Stimulated activated naive CD8-positive, alpha-beta T cell treated with anti-CD3 and anti-CD28 coated beads, Interleukin-15, amount 100 ng/mL, for 72 hours (primary cell): ENCODE measurements at regions not wholly inside any gene's neighbourhood (a gene's known extent, or its start where the extent isn't known, plus 50 kb on each side); places are given as distances from the start of the nearest gene placed in this dataset.
"Not testable (repeated sequence)": the region's sequence is repeated elsewhere in the genome, so short reads cannot be mapped to it uniquely, and the experiment has no call there.

ENCODE experiments used
- ATAC-seq: fragments of 150-1000 bp; cut with Tn5 transposase; 2 replicates; pipeline ENCODE4 v1.10.0; 2021; ENCODE audit warnings: mild to moderate bottlenecking, moderate library complexity
- DNase-seq, 2 donors: peaks; one replicate each; pipeline ENCODE4 v3.0.0; 2021 to 2022
- H3K27ac Mint-ChIP-seq, 2 donors: one replicate each; pipeline ENCODE4 v1.8.0; 2022; ENCODE audit warnings: mild to moderate bottlenecking in 2 of 2, mixed read lengths in 2 of 2, moderate library complexity in 2 of 2
- H3K27me3 Mint-ChIP-seq: one replicate; pipeline ENCODE4 v1.8.0; 2022; ENCODE audit warnings: mixed read lengths
- H3K4me1 Mint-ChIP-seq: one replicate; pipeline ENCODE4 v1.8.0; 2022; ENCODE audit warnings: mild to moderate bottlenecking, mixed read lengths
- H3K4me3 Mint-ChIP-seq, 2 donors: one replicate each; pipeline ENCODE4 v1.8.0; 2022; ENCODE audit warnings: mild to moderate bottlenecking in 2 of 2, mixed read lengths in 2 of 2, moderate library complexity in 1 of 2
- H3K9me3 Mint-ChIP-seq, 2 donors: one replicate each; pipeline ENCODE4 v1.8.0; 2022; ENCODE audit warnings: mixed read lengths in 2 of 2

DNA sequence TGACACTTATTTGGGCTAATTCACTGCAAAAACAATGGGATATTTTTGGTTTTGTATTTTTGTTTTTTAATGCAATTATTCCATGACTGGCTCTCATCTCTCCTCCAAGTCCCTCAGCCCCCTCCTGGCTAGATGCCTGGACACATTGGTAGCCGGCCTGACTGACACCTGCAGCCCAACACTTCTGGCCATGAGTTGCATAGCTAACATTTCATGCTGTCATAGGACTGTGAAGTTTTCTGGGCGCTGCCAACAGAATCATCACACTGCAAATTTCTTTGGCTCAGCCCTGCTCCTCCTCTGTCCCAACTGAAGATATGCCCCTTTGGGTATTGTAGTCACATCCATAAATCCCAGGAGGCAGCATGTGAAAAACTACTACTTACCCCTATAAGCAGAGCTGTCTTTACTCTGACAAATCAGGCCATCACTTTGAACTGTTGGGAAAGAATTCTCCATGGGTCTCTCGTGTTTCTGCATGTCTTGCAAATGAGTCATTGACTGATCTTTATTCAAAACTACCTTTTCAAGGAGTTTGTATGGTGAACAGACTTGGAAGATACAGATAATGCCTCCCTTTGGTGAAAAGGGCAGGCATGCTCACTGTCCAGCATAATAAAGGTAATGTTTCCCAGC lies 126.7 kb upstream of the LGR5 start:
- Mint-ChIP-seq H3K4me3 (no peak overlapping the region), H3K9me3 (no peaks in the 10 kb centered on the region), H3K4me1 (no peaks in the 10 kb centered on the region), H3K27me3 (no peaks in the 10 kb centered on the region), H3K27ac (no peak overlapping the region)
- no peak for ATAC-seq
- DNase-seq = no peak

DNA sequence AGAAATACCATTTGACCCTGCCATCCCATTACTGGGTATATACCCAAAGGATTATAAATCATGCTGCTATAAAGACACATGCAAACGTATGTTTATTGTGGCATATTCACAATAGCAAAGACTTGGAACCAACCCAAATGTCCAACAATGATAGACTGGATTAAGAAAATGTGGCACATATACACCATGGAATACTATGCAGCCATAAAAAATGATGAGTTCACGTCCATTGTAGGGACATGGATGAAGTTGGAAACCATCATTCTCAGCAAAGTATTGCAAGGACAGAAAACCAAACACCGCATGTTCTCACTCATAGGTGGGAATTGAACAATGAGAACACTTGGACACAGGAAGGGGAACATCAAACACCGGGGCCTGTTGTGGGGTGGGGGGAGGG lies 128.0 kb upstream of the LGR5 start:
- H3K27ac Mint-ChIP-seq, H3K4me3 Mint-ChIP-seq, DNase-seq, H3K4me1 Mint-ChIP-seq, ATAC-seq, H3K27me3 Mint-ChIP-seq, H3K9me3 Mint-ChIP-seq: not testable (repeated sequence)

DNA sequence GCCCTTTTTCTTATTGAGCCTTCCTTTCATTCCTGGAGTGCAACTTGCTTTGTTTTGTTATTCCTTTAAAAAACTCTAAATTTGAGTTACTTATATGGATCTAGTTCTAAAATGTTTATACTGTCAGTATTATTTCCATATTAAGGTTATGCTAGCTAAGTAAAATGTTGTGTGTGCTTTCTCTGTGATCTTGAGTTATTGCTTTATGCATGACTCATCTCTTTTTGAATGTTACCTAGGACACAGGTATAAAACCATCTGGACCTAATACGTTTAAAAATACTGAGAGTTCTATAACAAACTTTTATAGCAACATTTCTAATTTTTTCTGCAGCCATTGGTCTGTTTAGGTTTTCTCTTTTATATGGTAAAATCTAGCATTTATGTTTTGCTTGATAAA lies 132.8 kb upstream of the LGR5 start:
- Mint-ChIP-seq H3K27ac (no peak overlapping the region), H3K27me3 (no peaks in the 10 kb centered on the region), H3K9me3 (no peaks in the 10 kb centered on the region), H3K4me3 (no peak overlapping the region), H3K4me1 (no peaks in the 10 kb centered on the region)
- DNase-seq (no peak), ATAC-seq (no peak)

DNA sequence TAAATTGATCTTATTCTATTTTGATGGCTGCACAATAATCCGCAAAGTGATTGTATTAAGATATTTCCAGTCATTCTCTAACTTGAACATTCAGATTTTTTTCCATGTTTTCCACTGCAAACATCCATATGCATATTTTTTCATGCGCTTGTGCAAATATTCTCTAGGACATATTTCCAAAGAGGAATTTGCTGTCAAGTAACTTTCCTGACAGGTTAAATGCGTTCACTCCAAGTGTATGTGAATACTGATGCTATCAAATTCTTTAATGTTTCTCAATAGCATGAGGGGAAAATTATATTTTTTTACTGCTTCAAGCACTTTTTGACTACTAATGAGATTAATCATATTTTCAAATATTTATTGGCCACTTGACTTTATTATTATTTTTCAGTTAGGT lies 135.3 kb upstream of the LGR5 start:
- no peaks in the 10 kb centered on the region for H3K4me1 Mint-ChIP-seq

DNA sequence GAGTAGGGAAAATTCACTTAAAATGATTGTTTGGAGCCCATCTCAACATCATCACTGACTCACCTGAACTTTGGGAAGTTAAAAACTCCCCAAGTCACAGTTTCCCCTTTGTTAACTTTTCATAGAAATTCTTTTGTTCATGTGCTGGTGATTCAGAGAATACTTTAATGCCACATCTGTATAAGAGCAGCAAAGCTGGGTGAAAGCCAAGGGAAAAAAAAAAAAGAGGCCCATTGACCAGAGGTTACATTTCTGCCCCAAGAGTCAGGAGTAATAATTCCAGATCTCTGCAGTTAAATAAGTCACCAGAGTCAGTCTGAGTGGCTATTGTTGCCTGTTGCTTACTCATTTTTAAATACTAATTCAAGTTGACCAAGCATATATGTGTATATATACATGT lies 136.4 kb upstream of the LGR5 start:
- Mint-ChIP-seq H3K4me3 (no peak overlapping the region), H3K27me3 (peaks cover 7% of the 10 kb centered on the region), H3K9me3 (no peaks in the 10 kb centered on the region), H3K4me1 (no peaks in the 10 kb centered on the region), H3K27ac (no peak overlapping the region)
- DNase-seq = no peak
- no peak for ATAC-seq

More for the DNA sequence above, 135.3 kb upstream of the LGR5 start:
- no peak for ATAC-seq
- H3K27ac Mint-ChIP-seq = no peak overlapping the region
- no peak overlapping the region for H3K4me3 Mint-ChIP-seq
- H3K9me3 Mint-ChIP-seq = no peaks in the 10 kb centered on the region
- peaks cover 4% of the 10 kb centered on the region for H3K27me3 Mint-ChIP-seq
- no peak for DNase-seq

DNA sequence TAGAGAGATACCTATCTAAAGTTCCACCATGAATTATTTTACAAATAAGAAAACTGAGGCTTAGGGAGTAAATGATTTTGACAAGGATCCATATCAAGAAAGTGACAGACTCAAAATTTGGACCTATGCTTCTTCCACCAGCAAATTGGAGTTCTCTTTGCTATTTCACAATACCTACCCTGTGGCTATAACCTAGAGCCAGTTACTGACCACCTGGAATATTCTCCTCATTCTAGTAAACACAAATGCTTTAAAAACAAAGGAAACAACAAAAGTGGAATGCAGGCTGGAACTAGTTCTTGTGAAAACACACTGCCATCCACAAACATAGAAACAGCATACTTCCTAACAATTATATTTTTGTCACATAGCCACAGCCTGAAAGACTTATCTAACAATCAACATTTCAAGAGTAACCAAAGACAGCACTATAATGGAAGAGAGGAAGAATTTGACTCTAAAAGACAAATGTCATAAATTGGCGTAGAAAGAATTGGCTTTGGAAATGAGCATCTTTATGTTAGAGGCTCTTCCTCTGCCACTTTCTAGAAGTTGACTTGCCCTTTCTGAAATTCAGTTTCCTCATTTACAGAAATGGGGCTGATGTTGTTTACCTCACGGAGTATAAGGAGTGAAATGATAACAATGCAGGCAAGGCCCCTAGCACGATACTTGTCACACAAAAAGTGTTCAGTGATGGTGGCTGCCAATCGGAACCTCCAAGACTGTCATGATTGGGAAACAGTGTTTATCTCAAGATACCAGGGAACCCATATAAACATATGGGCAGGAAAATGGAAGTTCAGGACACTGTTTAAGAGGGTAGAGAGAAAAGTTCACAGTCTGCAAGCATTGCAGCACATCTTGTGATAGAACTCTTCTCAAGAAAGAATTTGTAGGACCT lies 138.6 kb upstream of the LGR5 start:
- H3K4me1 Mint-ChIP-seq = no peaks in the 10 kb centered on the region
- no peaks in the 10 kb centered on the region for H3K9me3 Mint-ChIP-seq
- H3K27me3 Mint-ChIP-seq = peaks cover 7% of the 10 kb centered on the region
- no peak for DNase-seq
- no peak overlapping the region for H3K4me3 Mint-ChIP-seq
- no peak for ATAC-seq
- no peak overlapping the region for H3K27ac Mint-ChIP-seq

DNA sequence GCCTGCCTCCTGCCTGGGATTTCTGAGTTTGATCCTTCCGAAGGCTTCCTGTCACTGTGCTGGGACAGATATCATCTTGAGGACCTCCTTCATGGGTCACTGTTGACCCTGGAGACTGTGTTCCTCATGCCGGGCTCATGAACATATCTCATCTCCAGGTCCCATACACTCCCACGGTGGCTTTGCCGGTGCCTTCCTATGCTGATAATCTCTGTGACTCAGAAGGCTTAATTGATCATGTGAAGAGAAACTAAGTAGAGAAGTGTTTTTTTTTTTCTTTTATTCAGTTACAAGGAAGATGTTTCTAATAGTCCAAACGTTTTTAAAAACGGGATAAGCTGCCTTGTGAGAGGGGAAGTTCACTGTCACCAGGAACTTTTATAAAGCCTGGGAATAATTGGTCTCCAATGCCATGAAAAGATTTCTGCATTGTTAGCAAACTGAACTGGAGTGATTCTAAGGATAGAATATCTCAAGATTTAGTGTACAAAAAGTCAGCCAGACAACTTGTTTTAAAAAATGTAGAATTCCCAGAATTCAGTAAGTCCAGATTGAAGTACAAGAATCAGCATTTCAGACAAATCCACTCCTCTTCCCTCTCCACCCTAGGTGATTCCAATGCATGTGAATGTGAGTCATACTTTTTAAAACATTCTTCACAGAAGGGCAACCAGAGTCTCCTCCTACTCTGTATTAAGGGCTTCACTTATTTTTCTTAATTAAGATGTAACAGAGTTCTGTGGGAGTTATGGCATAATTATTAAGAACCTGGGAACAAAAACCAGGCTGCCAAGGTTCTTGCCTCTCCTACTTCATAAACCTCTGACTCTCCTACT lies 139.8 kb upstream of the LGR5 start:
- no peak for DNase-seq
- H3K9me3 Mint-ChIP-seq = no peaks in the 10 kb centered on the region
- peak overlapping the region in 1 of 2 donors; percentile 20 for H3K27ac Mint-ChIP-seq
- no peak overlapping the region for H3K4me3 Mint-ChIP-seq
- no peak for ATAC-seq
- no peaks in the 10 kb centered on the region for H3K4me1 Mint-ChIP-seq
- peaks cover 7% of the 10 kb centered on the region for H3K27me3 Mint-ChIP-seq

DNA sequence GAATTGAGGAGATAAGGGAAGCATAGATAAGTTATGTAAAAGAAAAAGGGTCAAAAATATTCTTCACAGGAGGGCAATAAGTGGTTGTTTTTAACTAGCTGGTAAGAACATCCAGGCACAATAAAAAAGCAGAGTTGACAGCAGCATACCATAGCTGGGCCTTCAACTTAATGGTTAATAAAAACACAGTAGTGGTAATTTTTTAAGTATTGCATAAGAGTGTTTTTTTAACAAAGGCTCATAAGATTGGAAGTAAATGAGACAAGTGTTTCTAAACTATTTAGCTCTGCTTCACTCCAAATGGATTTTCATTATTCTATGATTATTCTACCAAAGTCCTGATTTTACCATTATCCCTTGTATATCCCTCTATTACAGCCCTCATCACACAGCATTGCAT lies 140.1 kb upstream of the TSPAN8 start:
- Mint-ChIP-seq H3K4me3 (no peak overlapping the region), H3K4me1 (no peaks in the 10 kb centered on the region), H3K9me3 (no peaks in the 10 kb centered on the region), H3K27me3 (peaks cover 7% of the 10 kb centered on the region), H3K27ac (no peak overlapping the region)
- DNase-seq (no peak), ATAC-seq (no peak)

DNA sequence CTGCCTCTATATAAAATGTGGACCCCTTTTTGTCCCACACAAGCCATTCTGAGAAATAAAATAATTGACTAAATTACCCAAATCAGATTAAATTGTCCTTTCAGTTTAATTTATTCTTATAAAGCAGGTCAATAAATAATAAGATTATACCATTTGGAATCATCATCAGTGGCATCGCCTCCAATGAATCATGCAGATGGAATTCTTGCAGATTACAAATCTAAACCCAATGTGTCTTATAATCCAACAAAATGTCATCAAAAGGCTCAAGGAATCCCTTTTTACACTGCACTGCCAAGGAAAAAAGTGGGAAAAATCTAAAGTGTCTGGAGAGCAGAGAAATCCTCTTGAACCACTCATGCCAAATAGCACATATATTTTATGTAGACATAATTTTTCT lies 138.2 kb upstream of the TSPAN8 start:
- Mint-ChIP-seq H3K27ac (no peak overlapping the region), H3K4me1 (no peaks in the 10 kb centered on the region), H3K4me3 (no peak overlapping the region), H3K27me3 (peaks cover 7% of the 10 kb centered on the region), H3K9me3 (no peaks in the 10 kb centered on the region)
- ATAC-seq = no peak
- no peak for DNase-seq

DNA sequence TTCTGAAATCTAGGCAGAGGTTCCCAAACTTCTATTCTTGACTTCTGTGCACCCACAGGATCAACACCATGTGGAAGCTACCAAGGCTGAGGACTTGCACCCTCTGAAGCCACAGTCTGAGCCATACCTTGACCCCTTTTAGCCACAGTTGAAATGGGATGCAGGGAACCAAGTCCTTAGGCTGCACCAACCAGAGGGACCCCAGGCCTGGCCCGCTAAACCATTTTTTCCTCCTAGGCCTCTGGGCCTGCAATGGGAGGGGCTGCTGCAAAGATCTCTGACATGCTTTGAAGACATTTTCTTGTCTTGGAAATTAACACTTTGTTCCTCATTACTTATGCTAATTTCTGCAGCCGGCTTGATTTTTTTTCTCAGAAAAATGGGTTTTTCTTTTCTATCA lies 133.9 kb upstream of the TSPAN8 start:
- Mint-ChIP-seq H3K4me1 (no peaks in the 10 kb centered on the region), H3K27ac (no peak overlapping the region), H3K9me3 (peaks cover 0 to 4% of the 10 kb centered on the region in 2 donors), H3K27me3 (no peaks in the 10 kb centered on the region), H3K4me3 (no peak overlapping the region)
- DNase-seq = no peak
- ATAC-seq = no peak

DNA sequence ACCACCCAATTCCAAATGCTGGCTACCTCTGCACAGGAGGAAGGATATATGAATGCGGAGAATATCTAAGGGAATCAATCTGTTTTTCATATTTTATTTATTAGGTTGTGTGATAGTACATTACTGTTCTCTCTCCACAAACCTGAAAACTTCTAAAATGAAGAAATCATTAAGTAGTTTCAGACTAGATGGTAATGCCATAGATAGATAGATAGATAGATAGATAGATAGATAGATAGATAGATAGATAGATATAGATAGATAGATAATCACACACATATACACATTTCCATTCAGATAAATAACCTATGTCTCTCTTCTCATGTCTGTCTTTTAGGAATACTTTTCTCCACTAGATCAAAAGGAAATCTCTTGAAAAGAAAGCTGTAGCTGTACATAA lies 126.1 kb upstream of the TSPAN8 start:
- H3K9me3 Mint-ChIP-seq = peaks cover 1 to 17% of the 10 kb centered on the region in 2 donors
- no peaks in the 10 kb centered on the region for H3K4me1 Mint-ChIP-seq
- ATAC-seq = no peak
- H3K27me3 Mint-ChIP-seq = no peaks in the 10 kb centered on the region
- no peak for DNase-seq
- no peak overlapping the region for H3K27ac Mint-ChIP-seq
- no peak overlapping the region for H3K4me3 Mint-ChIP-seq

DNA sequence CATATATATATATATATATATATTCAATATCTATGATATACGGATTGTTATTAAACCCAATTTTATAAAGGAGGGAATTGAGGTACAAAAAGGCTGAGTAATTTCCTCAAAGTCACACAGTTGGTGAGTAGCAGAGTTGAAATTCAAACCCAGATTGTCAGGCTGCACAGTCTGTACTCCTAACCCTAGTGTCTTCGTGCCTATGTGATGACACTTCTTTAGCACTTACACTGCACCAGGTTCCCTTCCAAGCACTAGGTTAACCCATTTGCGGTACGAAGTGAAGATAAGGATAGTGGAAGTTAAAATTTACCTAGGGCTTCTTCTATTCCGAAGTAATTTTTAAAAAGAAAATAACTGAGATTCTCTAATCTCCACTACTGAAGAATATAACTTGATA lies 125.1 kb upstream of the TSPAN8 start:
- DNase-seq (no peak), ATAC-seq (no peak)
- Mint-ChIP-seq H3K4me3 (no peak overlapping the region), H3K27me3 (no peaks in the 10 kb centered on the region), H3K4me1 (no peaks in the 10 kb centered on the region), H3K27ac (no peak overlapping the region), H3K9me3 (peaks cover 0 to 17% of the 10 kb centered on the region in 2 donors)

DNA sequence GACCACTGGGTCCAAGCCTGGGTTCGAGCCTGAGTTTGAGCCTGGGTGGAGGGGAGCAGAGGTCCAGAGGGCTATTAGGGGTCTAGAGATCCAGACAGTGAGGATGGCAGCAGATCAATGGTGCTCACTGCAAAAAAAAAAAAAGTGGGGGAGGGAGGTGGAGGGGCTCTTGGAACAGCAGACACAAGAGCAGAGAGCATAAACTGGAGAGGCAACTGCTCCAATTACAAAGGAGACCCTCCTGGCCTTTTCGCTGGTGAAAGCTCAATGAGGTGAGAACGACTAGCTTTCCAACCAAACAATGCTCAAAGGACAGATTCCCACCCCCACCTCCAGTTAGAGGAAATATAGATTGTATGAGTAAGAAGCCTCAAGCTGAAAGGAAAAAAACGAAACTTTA lies 124.2 kb upstream of the TSPAN8 start:
- Mint-ChIP-seq H3K4me1 (no peaks in the 10 kb centered on the region), H3K9me3 (peaks cover 0 to 17% of the 10 kb centered on the region in 2 donors), H3K27me3 (no peaks in the 10 kb centered on the region), H3K27ac (no peak overlapping the region), H3K4me3 (no peak overlapping the region)
- no peak for ATAC-seq
- DNase-seq = no peak

DNA sequence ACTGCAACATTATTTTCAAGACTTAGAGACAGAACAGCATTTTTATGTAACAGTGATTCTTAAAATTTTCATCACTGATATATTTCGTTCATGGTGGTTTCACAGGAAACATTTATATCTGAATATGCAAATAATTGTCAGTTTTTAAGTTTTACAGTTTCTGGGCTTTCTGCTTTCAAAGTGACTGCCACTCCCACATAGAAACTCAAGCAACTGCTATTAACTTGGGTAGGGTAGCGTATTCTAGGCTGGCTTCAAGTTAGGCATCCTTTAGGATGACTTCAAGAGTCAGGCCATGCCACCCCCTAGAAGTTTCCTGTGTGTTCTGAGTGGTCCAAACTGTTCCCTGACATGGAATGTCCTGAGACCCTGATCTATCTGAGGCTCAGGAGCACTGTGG lies 123.6 kb upstream of the TSPAN8 start:
- Mint-ChIP-seq H3K27ac (peak overlapping the region in 1 of 2 donors; percentile 51), H3K4me1 (no peaks in the 10 kb centered on the region), H3K9me3 (peaks cover 0 to 16% of the 10 kb centered on the region in 2 donors), H3K4me3 (no peak overlapping the region), H3K27me3 (no peaks in the 10 kb centered on the region)
- DNase-seq (no peak), ATAC-seq (no peak)

DNA sequence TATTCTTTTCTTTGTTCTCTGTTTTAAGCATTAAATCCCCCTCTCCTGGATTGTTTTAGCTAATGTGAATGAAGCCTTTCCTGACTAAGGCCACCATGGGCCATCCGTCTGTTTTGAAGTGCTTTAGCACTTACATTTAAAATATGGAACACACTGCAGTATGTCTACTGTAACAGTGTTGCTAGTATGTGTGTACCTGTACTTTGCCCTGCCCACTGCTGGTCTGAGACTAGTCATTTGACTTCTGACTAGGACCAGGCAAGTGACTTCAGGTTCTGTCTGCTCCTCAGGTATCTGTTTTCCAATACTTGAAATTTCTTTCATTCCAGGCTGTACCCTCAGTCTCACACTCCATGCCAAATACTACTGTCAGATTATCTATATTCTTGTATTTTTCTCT lies 120.1 kb upstream of the TSPAN8 start:
- no peaks in the 10 kb centered on the region for H3K27me3 Mint-ChIP-seq
- ATAC-seq = no peak
- H3K4me1 Mint-ChIP-seq = no peaks in the 10 kb centered on the region
- no peak overlapping the region for H3K4me3 Mint-ChIP-seq
- no peak overlapping the region for H3K27ac Mint-ChIP-seq
- no peak for DNase-seq
- H3K9me3 Mint-ChIP-seq = peaks cover 4 to 7% of the 10 kb centered on the region in 2 donors

DNA sequence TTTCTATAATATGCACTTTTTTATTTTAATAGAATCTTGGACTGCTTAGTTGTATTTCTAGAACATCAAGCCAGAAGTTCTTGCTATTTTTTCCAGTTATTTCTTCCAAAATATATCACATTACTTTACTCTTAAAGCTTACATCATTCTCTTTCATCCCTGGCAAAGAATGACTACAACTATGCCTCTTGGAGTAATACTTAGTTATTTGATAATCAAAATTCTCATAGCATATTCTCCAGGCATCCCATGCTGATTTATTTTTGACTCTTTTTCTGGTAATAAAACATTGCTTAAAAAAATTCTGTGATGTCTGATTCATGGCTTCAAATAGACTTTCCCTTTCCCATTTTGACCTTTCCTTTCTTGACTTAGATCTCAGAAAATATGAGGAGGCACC lies 118.7 kb upstream of the TSPAN8 start:
- H3K27ac Mint-ChIP-seq = no peak overlapping the region
- peaks cover 4 to 7% of the 10 kb centered on the region in 2 donors for H3K9me3 Mint-ChIP-seq
- DNase-seq (no peak), ATAC-seq (no peak)
- no peaks in the 10 kb centered on the region for H3K27me3 Mint-ChIP-seq
- H3K4me1 Mint-ChIP-seq = no peaks in the 10 kb centered on the region
- no peak overlapping the region for H3K4me3 Mint-ChIP-seq
